Transverse colon (tissue), 4 donors: ENCODE measurements at regions not wholly inside any gene's neighbourhood (a gene's known extent, or its start where the extent isn't known, plus 50 kb on each side); places are given as distances from the start of the nearest gene placed in this dataset.

Source experiments
- DNase-seq: peaks from one replicate; pipeline ENCODE4 v3.0.0-alpha.2; 2019
- H3K27ac ChIP-seq, 4 donors: fragments of 200-600 bp; sonication (generic); 2 replicates each; pipeline ENCODE4 v1.5.1; 2016 to 2018; ENCODE audit warnings: inconsistent platforms in 4 of 4
- H3K27me3 ChIP-seq: fragments of 200-600 bp; sonication (generic); 2 replicates; pipeline ENCODE4 v1.5.1; 2017; ENCODE audit warnings: inconsistent platforms
- H3K36me3 ChIP-seq, 4 donors: fragments of 200-600 bp; sonication (generic); 2 replicates each; pipeline ENCODE4 v1.5.1; 2017 to 2019; ENCODE audit warnings: inconsistent platforms in 4 of 4
- H3K4me1 ChIP-seq, 4 donors: fragments of 200-600 bp; sonication (generic); 2 replicates each; pipeline ENCODE4 v1.5.1; 2017 to 2020; ENCODE audit warnings: inconsistent platforms in 4 of 4
- H3K4me3 ChIP-seq, 4 donors: fragments of 200-600 bp; sonication (generic); 1 replicate in 1 of 4; 2 replicates in 3 of 4; pipeline versions ENCODE4 v1.5.1 to v1.6.1; 2017 to 2019; ENCODE audit warnings: inconsistent platforms in 4 of 4
- H3K9me3 ChIP-seq, 2 donors: fragments of 200-600 bp; sonication (generic); 2 replicates each; pipeline ENCODE4 v1.5.1; 2017 to 2019; ENCODE audit warnings: inconsistent platforms in 2 of 2
- EP300 ChIP-seq: sonication (generic); formaldehyde crosslinking; IDR thresholded peaks from one replicate; pipeline ENCODE4 v1.6.1; 2017; ENCODE audit warnings: antibody characterized with exemption, low read depth
- POLR2A ChIP-seq: fragments of 450-650 bp; IDR thresholded peaks from one replicate; pipeline ENCODE4 v1.6.1; 2016; ENCODE audit warnings: antibody characterized with exemption, mild to moderate bottlenecking, moderate library complexity
- POLR2AphosphoS5 ChIP-seq, 3 donors: sonication (generic); formaldehyde crosslinking; IDR thresholded peaks; one replicate each; pipeline ENCODE4 v1.6.1; 2016; ENCODE audit warnings: antibody characterized with exemption in 3 of 3
- WGBS, 2 donors: methylation state at CpG; one replicate each; pipeline ENCODE4 v1.1.5; 2018; ENCODE audit warnings: low coverage in 1 of 2; 5-methylcytosine and 5-hydroxymethylcytosine counted together
- in situ Hi-C, 4 donors: fragments of 200-750 bp; cut with MboI; loops; one replicate each; pipeline versions ENCODE4 v1.15.0 to v1.15.1; 2017; ENCODE audit warnings: low sequenced_read_pairs in 3 of 4, low pct_ligation_motif_present in 1 of 4, low pct_unique_long_range_greater_than_20kb in 1 of 4
- intact Hi-C: fragments of 100-400 bp; cut with DNase I; formaldehyde crosslinking; loops from one replicate; pipeline ENCODE4 v1.15.1; 2023; ENCODE audit warnings: low total_unique reads
- TF ChIP-seq, protein P1 (sequence below), 5 experiments: fragments of 200-600 bp in 3 of 5; fragments of 450-650 bp in 2 of 5; sonication (generic) in 3 of 5; IDR thresholded peaks; 1 replicate in 2 of 5; 2 replicates in 3 of 5; pipeline ENCODE4 v1.5.1; 2016 to 2017; ENCODE audit warnings: antibody characterized with exemption in 5 of 5, inconsistent platforms in 3 of 5, mild to moderate bottlenecking in 2 of 5, moderate library complexity in 1 of 5

DNA sequence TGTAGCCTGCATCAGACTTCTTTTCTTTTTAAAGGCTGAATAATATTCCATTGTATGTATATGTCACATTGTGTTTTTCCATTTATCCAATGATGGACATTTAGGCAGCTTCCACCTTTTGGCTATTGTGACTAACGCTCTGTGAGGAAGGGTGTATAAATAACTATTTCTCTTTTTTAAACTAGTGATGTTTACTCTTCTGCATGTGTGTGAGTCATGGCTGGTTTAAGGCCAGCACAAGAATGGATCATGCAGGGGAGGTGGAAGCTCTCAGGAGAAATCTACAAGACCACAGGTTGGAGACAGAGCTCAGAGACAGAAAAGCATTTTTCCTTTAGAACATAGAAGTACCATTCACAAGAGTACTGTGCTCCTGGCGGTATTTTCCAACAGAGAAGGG, 307.2 kb downstream of the SOX4 start:
- Histone ChIP-seq H3K9me3 (no peaks in the 10 kb centered on the region), H3K4me1 (no peaks in the 10 kb centered on the region), H3K27ac (no peak overlapping the region), H3K36me3 (no peaks in the 10 kb centered on the region), H3K4me3 (no peak overlapping the region), H3K27me3 (no peaks in the 10 kb centered on the region)
- in situ Hi-C loops (no loop called here), intact Hi-C loops (no loop called here)
- DNase-seq, result no peak
- 51 to 73% methylated on average over 2 of the region's 2 CpGs for WGBS, 2 donors
- TF ChIP-seq, protein P1, sequence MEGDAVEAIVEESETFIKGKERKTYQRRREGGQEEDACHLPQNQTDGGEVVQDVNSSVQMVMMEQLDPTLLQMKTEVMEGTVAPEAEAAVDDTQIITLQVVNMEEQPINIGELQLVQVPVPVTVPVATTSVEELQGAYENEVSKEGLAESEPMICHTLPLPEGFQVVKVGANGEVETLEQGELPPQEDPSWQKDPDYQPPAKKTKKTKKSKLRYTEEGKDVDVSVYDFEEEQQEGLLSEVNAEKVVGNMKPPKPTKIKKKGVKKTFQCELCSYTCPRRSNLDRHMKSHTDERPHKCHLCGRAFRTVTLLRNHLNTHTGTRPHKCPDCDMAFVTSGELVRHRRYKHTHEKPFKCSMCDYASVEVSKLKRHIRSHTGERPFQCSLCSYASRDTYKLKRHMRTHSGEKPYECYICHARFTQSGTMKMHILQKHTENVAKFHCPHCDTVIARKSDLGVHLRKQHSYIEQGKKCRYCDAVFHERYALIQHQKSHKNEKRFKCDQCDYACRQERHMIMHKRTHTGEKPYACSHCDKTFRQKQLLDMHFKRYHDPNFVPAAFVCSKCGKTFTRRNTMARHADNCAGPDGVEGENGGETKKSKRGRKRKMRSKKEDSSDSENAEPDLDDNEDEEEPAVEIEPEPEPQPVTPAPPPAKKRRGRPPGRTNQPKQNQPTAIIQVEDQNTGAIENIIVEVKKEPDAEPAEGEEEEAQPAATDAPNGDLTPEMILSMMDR (IDR thresholded peaks at IDR 0.05), result no peak
- TF ChIP-seq POLR2AphosphoS5 (IDR thresholded peaks at IDR 0.05), result no peak
- no peak for TF ChIP-seq EP300
- no peak for TF ChIP-seq POLR2A

DNA sequence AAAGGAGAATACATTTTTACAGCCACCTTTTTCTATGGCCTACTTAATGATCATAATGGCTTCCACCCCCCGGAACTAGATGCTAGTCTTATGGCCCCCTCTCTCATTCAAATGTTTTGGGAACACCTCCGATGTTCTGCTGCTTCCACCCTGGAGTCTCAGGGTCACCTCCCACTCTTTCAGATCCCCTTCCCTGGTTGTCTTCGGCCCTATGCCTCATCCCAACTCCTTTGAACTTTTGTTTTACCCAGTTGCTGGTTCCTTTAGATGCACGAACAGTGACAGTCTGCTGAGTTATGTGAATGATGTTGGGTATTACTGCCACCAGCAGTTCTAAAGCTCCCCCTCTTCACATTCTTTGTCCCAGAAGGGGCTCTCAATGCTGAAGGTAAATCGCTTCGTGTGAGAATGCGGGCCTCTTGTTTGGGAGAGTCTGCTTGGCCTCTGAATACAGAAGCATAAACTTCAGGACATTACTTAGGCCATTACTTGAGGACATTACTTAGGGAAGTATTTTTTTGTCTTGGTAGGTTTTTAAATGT, 309.1 kb downstream of the SOX4 start:
- no peak overlapping the region for H3K4me3 ChIP-seq
- no peaks in the 10 kb centered on the region for H3K9me3 ChIP-seq
- no peak for TF ChIP-seq EP300
- TF ChIP-seq POLR2AphosphoS5 (IDR thresholded peaks at IDR 0.05), result no peak
- TF ChIP-seq, protein P1 (IDR thresholded peaks at IDR 0.05), result no peak
- no peak for TF ChIP-seq POLR2A
- H3K36me3 ChIP-seq, result no peaks in the 10 kb centered on the region
- intact Hi-C loops (no loop called here), in situ Hi-C loops (no loop called here)
- DNase-seq, result no peak
- H3K27ac ChIP-seq, result no peak overlapping the region
- WGBS, 2 donors, result 88 to 96% methylated on average over 4 to 7 of the region's 7 CpGs
- no peaks in the 10 kb centered on the region for H3K4me1 ChIP-seq
- no peaks in the 10 kb centered on the region for H3K27me3 ChIP-seq

GRCh38 chr6:21905531-21905930, 312.0 kb downstream of the SOX4 start:
- H3K27ac ChIP-seq, result no peak overlapping the region
- H3K9me3 ChIP-seq, result no peaks in the 10 kb centered on the region
- no peaks in the 10 kb centered on the region for H3K4me1 ChIP-seq
- H3K27me3 ChIP-seq, result no peaks in the 10 kb centered on the region
- TF ChIP-seq, protein P1 (IDR thresholded peaks at IDR 0.05), result no peak
- TF ChIP-seq EP300 (no peak), POLR2A (no peak), POLR2AphosphoS5 (IDR thresholded peaks at IDR 0.05) (no peak)
- in situ Hi-C loops, result no loop called here
- no peaks in the 10 kb centered on the region for H3K36me3 ChIP-seq
- WGBS, 2 donors, result 61 to 75% methylated on average over 1 to 2 of the region's 2 CpGs
- intact Hi-C loops, result no loop called here
- DNase-seq, result no peak
- H3K4me3 ChIP-seq, result no peak overlapping the region

DNA sequence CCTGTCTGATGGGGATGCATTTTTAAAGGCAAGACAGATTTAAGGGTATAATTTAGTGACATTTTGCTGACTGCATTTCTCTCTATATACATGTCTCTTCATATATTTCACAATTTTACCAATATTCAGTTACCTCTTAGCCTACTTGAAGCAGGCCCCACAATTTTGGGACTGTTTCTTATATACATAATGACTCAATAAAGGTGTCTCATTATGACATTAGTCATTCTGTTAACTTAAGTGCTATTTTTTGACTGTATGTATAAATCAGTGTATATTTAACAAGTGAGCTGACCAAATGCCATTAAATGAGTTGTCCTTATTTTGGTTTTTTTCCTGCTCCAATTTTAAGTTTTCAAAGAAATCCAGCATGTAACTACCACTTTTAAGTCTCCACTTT, 313.3 kb downstream of the SOX4 start:
- DNase-seq, result no peak
- no peak for TF ChIP-seq EP300
- no peak for TF ChIP-seq POLR2AphosphoS5 (IDR thresholded peaks at IDR 0.05)
- no peak for TF ChIP-seq POLR2A
- TF ChIP-seq, protein P1 (IDR thresholded peaks at IDR 0.05), result no peak
- Histone ChIP-seq H3K4me1 (no peaks in the 10 kb centered on the region), H3K27ac (no peak overlapping the region), H3K4me3 (no peak overlapping the region), H3K27me3 (no peaks in the 10 kb centered on the region), H3K36me3 (no peaks in the 10 kb centered on the region), H3K9me3 (no peaks in the 10 kb centered on the region)
- intact Hi-C loops (no loop called here), in situ Hi-C loops (no loop called here)
